HEK293T (cell line): ENCODE measurements at regions not wholly inside any gene's neighbourhood (a gene's known extent, or its start where the extent isn't known, plus 50 kb on each side); places are given as distances from the start of the nearest gene placed in this dataset.

Experiments used
- CTBP1 ChIP-seq: fragments of 450-650 bp; IDR thresholded peaks from 2 replicates; pipeline ENCODE4 v1.6.1; 2016; ENCODE audit warnings: borderline replicate concordance
- FOXK2 ChIP-seq: fragments of 450-650 bp; IDR thresholded peaks from 2 replicates; pipeline ENCODE4 v1.6.1; 2016; ENCODE audit warnings: mild to moderate bottlenecking
- HDGF ChIP-seq: fragments of 450-650 bp; IDR thresholded peaks from 2 replicates; pipeline ENCODE4 v1.6.1; 2017; ENCODE audit warnings: antibody characterized with exemption, borderline replicate concordance

- TF ChIP-seq FOXK2 (no peak), HDGF (no peak), CTBP1 (no peak)
Observed at GRCh38 chr1:59017501-59018231, 233.8 kb upstream of the JUN start.
